Limb (tissue), 2 donors: ENCODE measurements at regions not wholly inside any gene's neighbourhood (a gene's known extent, or its start where the extent isn't known, plus 50 kb on each side); places are given as distances from the start of the nearest gene placed in this dataset.

ENCODE experiments used
- DNase-seq, 2 donors: peaks; one replicate each; pipeline ENCODE4 v3.0.0-alpha.2; 2016; ENCODE audit errors: extremely low spot score in 2 of 2

- DNase-seq, result no peak
These were observed 59.8 kb upstream of the MAML3 start for GRCh38 chr4:140213749-140214148.

- no peak for DNase-seq
These were observed 59.1 kb upstream of the MAML3 start for GRCh38 chr4:140213116-140213515.

GRCh38 chr4:140212646-140213045 lies 58.7 kb upstream of the MAML3 start:
- no peak for DNase-seq

- no peak for DNase-seq
These were observed 58.2 kb upstream of the MAML3 start for GRCh38 chr4:140212194-140212593.

GRCh38 chr4:140211693-140212092 lies 57.7 kb upstream of the MAML3 start:
- no peak for DNase-seq

GRCh38 chr4:140211161-140211560 lies 57.2 kb upstream of the MAML3 start:
- no peak for DNase-seq

GRCh38 chr4:140208921-140209320 lies 54.9 kb upstream of the MAML3 start:
- no peak for DNase-seq
